GM12892 (cell line): ENCODE measurements at regions not wholly inside any gene's neighbourhood (a gene's known extent, or its start where the extent isn't known, plus 50 kb on each side); places are given as distances from the start of the nearest gene placed in this dataset.

Experiments
- POLR2A ChIP-seq: IDR thresholded peaks from 2 replicates; pipeline ENCODE4 v1.6.1; 2011; ENCODE audit warnings: low read depth, low read length, control low read depth
- POLR2AphosphoS5 ChIP-seq: IDR thresholded peaks from 2 replicates; pipeline ENCODE4 v1.6.1; 2011; ENCODE audit warnings: low read depth, low read length, control low read depth

DNA sequence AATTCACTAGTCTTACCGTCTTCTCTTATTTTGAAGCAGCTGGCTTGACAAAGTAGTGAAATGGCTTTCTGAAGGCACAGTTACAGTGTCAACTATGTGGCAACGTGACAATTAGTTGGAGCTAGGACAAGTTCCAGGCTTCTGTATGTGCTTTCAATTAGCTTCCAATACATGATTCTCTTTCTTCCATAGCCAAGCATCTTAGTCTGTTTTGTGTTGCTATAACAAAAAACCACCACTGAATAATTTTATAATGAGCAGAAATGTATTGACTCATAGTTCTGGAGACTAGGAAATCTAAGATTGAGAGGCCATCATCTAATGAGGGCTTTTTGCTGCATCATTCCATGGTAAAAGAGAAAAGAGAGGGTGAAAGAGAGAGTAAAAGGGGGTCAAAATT, 365.1 kb upstream of the PLSCR5 start:
- TF ChIP-seq POLR2AphosphoS5 (no peak), POLR2A (no peak)
